ENCODE measurements at regions not wholly inside any gene's neighbourhood (a gene's known extent, or its start where the extent isn't known, plus 50 kb on each side); places are given as distances from the start of the nearest gene placed in this dataset.

DNA sequence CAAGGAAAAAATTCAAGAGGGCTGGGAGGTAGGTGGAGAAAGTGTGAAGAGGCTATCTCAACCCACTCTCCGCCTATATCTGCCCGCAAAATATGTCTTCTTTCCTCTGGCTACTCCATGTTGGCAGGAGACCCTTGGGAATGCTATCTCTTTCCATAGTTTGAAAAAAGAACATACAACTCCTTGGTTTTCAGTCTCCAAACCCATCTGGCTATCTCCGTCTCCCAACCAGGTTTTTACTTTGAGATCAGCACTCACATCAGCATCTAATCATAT lies 109.9 kb upstream of the IFNE start:
- ATAC-seq (ENCODE audit: low read depth) (no peak), DNase-seq (no peak)
- Mint-ChIP-seq H3K27me3 (peaks cover 10% of the 10 kb centered on the region), H3K36me3 (ENCODE audit: low read depth) (no peaks in the 10 kb centered on the region), H3K9me3 (no peaks in the 10 kb centered on the region), H3K4me3 (no peak overlapping the region), H3K27ac (no peak overlapping the region), H3K4me1 (no peaks in the 10 kb centered on the region)
- intact Hi-C loops (cut with micrococcal nuclease), result no loop called here
- POLR2A ChIA-PET, result no interaction called here
- TF ChIP-seq, protein P1, sequence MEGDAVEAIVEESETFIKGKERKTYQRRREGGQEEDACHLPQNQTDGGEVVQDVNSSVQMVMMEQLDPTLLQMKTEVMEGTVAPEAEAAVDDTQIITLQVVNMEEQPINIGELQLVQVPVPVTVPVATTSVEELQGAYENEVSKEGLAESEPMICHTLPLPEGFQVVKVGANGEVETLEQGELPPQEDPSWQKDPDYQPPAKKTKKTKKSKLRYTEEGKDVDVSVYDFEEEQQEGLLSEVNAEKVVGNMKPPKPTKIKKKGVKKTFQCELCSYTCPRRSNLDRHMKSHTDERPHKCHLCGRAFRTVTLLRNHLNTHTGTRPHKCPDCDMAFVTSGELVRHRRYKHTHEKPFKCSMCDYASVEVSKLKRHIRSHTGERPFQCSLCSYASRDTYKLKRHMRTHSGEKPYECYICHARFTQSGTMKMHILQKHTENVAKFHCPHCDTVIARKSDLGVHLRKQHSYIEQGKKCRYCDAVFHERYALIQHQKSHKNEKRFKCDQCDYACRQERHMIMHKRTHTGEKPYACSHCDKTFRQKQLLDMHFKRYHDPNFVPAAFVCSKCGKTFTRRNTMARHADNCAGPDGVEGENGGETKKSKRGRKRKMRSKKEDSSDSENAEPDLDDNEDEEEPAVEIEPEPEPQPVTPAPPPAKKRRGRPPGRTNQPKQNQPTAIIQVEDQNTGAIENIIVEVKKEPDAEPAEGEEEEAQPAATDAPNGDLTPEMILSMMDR (IDR thresholded peaks at IDR 0.05), result no peak
- CTCF ChIA-PET, result no interaction called here

DNA sequence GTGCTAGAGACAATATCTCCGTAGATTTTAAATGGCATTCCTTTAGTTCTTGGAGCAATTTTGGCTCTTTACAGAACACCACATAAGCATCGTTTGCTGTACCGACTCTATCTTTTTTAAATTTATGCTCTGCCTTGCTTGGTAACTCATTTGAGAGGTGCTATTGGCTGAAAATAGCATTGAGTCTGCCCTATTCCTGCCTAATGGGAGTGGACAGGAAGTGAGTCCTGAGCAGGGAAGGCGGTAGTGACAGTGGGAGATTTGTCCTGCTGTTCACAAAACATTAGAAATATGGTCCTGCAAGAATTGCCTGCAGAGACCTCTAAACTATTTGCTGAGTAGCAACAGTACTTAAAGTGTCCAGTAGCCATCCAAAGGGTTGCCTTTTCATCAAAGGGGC lies 115.2 kb upstream of the IFNE start:
- TF ChIP-seq, protein P1 (IDR thresholded peaks at IDR 0.05), result no peak
- intact Hi-C loops (cut with micrococcal nuclease), result no loop called here
- H3K36me3 Mint-ChIP-seq (ENCODE audit: low read depth), result no peaks in the 10 kb centered on the region
- CTCF ChIA-PET, result no interaction called here
- no peaks in the 10 kb centered on the region for H3K9me3 Mint-ChIP-seq
- no peak for DNase-seq
- no peak for ATAC-seq (ENCODE audit: low read depth)
- H3K4me3 Mint-ChIP-seq, result no peak overlapping the region
- H3K27ac Mint-ChIP-seq, result no peak overlapping the region
- POLR2A ChIA-PET, result no interaction called here
- H3K27me3 Mint-ChIP-seq, result peaks cover 13% of the 10 kb centered on the region
- H3K4me1 Mint-ChIP-seq, result no peaks in the 10 kb centered on the region

GRCh38 chr9:21598749-21599148 lies 116.6 kb upstream of the IFNE start:
- no peaks in the 10 kb centered on the region for H3K36me3 Mint-ChIP-seq (ENCODE audit: low read depth)
- H3K27me3 Mint-ChIP-seq, result peaks cover 13% of the 10 kb centered on the region
- DNase-seq (no peak), ATAC-seq (ENCODE audit: low read depth) (no peak)
- TF ChIP-seq, protein P1 (IDR thresholded peaks at IDR 0.05), result no peak
- POLR2A ChIA-PET, result no interaction called here
- no peak overlapping the region for H3K4me3 Mint-ChIP-seq
- intact Hi-C loops (cut with micrococcal nuclease), result no loop called here
- H3K27ac Mint-ChIP-seq, result no peak overlapping the region
- no peaks in the 10 kb centered on the region for H3K4me1 Mint-ChIP-seq
- H3K9me3 Mint-ChIP-seq, result no peaks in the 10 kb centered on the region
- CTCF ChIA-PET, result no interaction called here

DNA sequence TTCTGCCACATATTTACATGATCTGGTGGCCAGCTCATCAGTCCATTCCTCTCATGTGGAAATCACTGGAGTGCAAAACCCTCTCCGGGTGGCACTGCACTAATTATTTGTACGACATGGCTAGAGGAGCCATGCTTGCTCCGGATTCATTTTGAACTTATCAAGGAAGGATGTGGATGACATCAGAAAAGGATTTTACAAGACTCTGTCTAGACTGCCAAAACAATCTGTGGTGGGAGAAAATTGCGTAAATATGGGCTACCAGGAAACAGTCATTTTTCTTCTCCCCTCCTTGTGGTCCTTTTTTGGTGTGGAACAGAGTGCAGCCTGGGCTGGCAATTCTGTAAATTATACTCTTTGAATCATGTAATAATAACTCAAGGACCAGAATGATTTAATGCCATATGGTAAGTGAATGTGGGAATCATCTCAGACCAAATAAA lies 123.4 kb upstream of the IFNE start:
- DNase-seq (no peak), ATAC-seq (ENCODE audit: low read depth) (no peak)
- Mint-ChIP-seq H3K4me3 (no peak overlapping the region), H3K27me3 (peaks cover 5% of the 10 kb centered on the region), H3K4me1 (no peaks in the 10 kb centered on the region), H3K36me3 (ENCODE audit: low read depth) (no peaks in the 10 kb centered on the region), H3K9me3 (no peaks in the 10 kb centered on the region), H3K27ac (no peak overlapping the region)
- CTCF ChIA-PET, result no interaction called here
- TF ChIP-seq, protein P1 (IDR thresholded peaks at IDR 0.05), result no peak
- intact Hi-C loops (cut with micrococcal nuclease), result no loop called here
- POLR2A ChIA-PET, result no interaction called here

DNA sequence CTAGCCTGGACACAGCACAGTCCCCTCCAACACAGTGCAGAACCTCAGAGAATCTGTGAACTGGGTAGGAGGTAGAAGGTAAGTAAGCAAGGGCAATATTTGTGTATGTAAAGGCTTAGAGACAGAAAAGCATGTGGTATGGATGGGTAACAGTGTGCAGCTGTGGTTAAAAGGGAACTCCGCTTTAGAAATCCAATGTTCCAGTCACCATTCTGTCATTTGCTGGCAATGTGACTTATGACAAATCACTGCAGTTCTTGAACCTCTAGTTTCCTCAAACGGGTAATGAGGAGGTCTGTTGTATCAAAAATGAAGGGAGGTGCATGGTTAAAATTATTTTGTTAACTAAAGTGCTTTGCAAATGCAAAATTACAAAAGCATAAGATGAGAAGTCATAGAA lies 125.5 kb upstream of the IFNE start:
- Mint-ChIP-seq H3K9me3 (no peaks in the 10 kb centered on the region), H3K4me3 (no peak overlapping the region), H3K27me3 (peaks cover 5% of the 10 kb centered on the region), H3K36me3 (ENCODE audit: low read depth) (no peaks in the 10 kb centered on the region), H3K27ac (no peak overlapping the region), H3K4me1 (no peaks in the 10 kb centered on the region)
- TF ChIP-seq, protein P1 (IDR thresholded peaks at IDR 0.05), result no peak
- ATAC-seq (ENCODE audit: low read depth), result no peak
- CTCF ChIA-PET, result no interaction called here
- DNase-seq, result no peak
- POLR2A ChIA-PET, result no interaction called here
- intact Hi-C loops (cut with micrococcal nuclease), result no loop called here
